IMR-90 (cell line): ENCODE measurements at regions not wholly inside any gene's neighbourhood (a gene's known extent, or its start where the extent isn't known, plus 50 kb on each side); places are given as distances from the start of the nearest gene placed in this dataset.

Source experiments
- ATAC-seq: fragments of 200-7000 bp; cut with Tn5 transposase; 2 replicates; pipeline ENCODE4 v1.9.1; 2020; ENCODE audit warnings: low read depth, mild to moderate bottlenecking, moderate library complexity
- BruUV-seq: library from RNA; stranded (reverse); fragments of 400-500 nt; replicated peaks from 2 replicates; lab custom pipeline; 2021; lab: Mats Ljungman, UMichigan
- CTCF ChIA-PET: fragments of 300-600 bp; formaldehyde crosslinking; extraction: SDS; loops from one replicate; lab custom pipeline; 2021; ENCODE audit warnings: antibody characterized with exemption; lab: Yijun Ruan, JAX
- POLR2A ChIA-PET: fragments of 300-600 bp; sonication (Branson Sonifier 250); formaldehyde crosslinking; loops from one replicate; lab custom pipeline; 2022; ENCODE audit warnings: antibody characterized with exemption; ENCODE audit not compliant: unreplicated experiment; lab: Charles Lee
- DNase-seq: peaks from one replicate; pipeline ENCODE4 v3.0.0; 2013
- H2AFZ ChIP-seq: replicated peaks from 2 replicates; pipeline ENCODE3; 2013; ENCODE audit warnings: low read length, mild to moderate bottlenecking; ENCODE audit not compliant: poor library complexity
- H2AK5ac ChIP-seq: 2 replicates; pipeline ENCODE4 v1.6.1; 2013; ENCODE audit warnings: low read depth, low read length, inconsistent platforms
- H2AK9ac ChIP-seq: replicated peaks from 2 replicates; pipeline ENCODE3; 2013; ENCODE audit warnings: mild to moderate bottlenecking, low read depth, low read length, moderate library complexity; ENCODE audit not compliant: poor library complexity
- H2BK120ac ChIP-seq: 2 replicates; pipeline ENCODE4 v1.6.1; 2013; ENCODE audit warnings: low read depth, low read length, inconsistent platforms
- H2BK15ac ChIP-seq: 3 replicates; pipeline ENCODE4 v1.6.1; 2013; ENCODE audit warnings: low read depth, low read length, inconsistent platforms
- H2BK20ac ChIP-seq: 2 replicates; pipeline ENCODE4 v1.6.1; 2013; ENCODE audit warnings: low read depth, mild to moderate bottlenecking, inconsistent platforms, low read length, moderate library complexity
- H2BK5ac ChIP-seq: 2 replicates; pipeline ENCODE4 v1.6.1; 2013; ENCODE audit warnings: mild to moderate bottlenecking, low read depth, low read length, inconsistent platforms; ENCODE audit not compliant: poor library complexity, severe bottlenecking
- H3K14ac ChIP-seq: replicated peaks from 2 replicates; pipeline ENCODE4 v1.6.1; 2013; ENCODE audit warnings: low read depth, low read length, inconsistent platforms
- H3K18ac ChIP-seq: 2 replicates; pipeline ENCODE4 v1.6.1; 2013; ENCODE audit warnings: low read depth, low read length, control low read depth
- H3K23ac ChIP-seq: 2 replicates; pipeline ENCODE4 v1.6.1; 2013; ENCODE audit warnings: low read depth, low read length, inconsistent platforms
- H3K27ac ChIP-seq: 2 replicates; pipeline ENCODE4 v1.5.1; 2013; ENCODE audit warnings: mild to moderate bottlenecking, control low read depth, low read length; ENCODE audit not compliant: insufficient read depth
- H3K27me3 ChIP-seq: 2 replicates; pipeline ENCODE4 v1.6.1; 2013; ENCODE audit warnings: low read length; ENCODE audit not compliant: control insufficient read depth, insufficient read depth
- H3K36me3 ChIP-seq: 2 replicates; pipeline ENCODE4 v1.6.1; 2013; ENCODE audit warnings: low read length, mixed read lengths; ENCODE audit not compliant: control insufficient read depth, insufficient read depth
- H3K4ac ChIP-seq: 2 replicates; pipeline ENCODE4 v1.6.1; 2013; ENCODE audit warnings: low read depth, low read length, inconsistent platforms
- H3K4me1 ChIP-seq: 2 replicates; pipeline ENCODE4 v1.6.1; 2013; ENCODE audit warnings: low read length, mixed read lengths; ENCODE audit not compliant: control insufficient read depth, insufficient read depth
- H3K4me2 ChIP-seq: 2 replicates; pipeline ENCODE4 v1.6.1; 2013; ENCODE audit warnings: low read depth, mild to moderate bottlenecking, control low read depth, low read length, moderate library complexity
- H3K4me3 ChIP-seq: 2 replicates; pipeline ENCODE4 v1.5.1; 2013; ENCODE audit warnings: low read depth, mild to moderate bottlenecking, control low read depth, low read length, moderate library complexity; ENCODE audit not compliant: insufficient read depth
- H3K56ac ChIP-seq: 2 replicates; pipeline ENCODE4 v1.6.1; 2013; ENCODE audit warnings: low read length, inconsistent platforms; ENCODE audit not compliant: insufficient read depth; ENCODE audit errors: extremely low read depth
- H3K79me1 ChIP-seq, 2 experiments: 2 replicates each; pipeline ENCODE4 v1.6.1; 2013; ENCODE audit warnings: low read length in 2 of 2, inconsistent platforms in 1 of 2, low read depth in 1 of 2
- H3K9ac ChIP-seq: 2 replicates; pipeline ENCODE4 v1.6.1; 2013; ENCODE audit warnings: low read depth, low read length, control low read depth
- H3K9me1 ChIP-seq: 2 replicates; pipeline ENCODE4 v1.6.1; 2013; ENCODE audit warnings: low read length, inconsistent platforms; ENCODE audit not compliant: insufficient read depth
- H3K9me3 ChIP-seq: 2 replicates; pipeline ENCODE4 v1.6.1; 2013; ENCODE audit warnings: low read length; ENCODE audit not compliant: control insufficient read depth, insufficient read depth
- H4K20me1 ChIP-seq: 2 replicates; pipeline ENCODE4 v1.6.1; 2013; ENCODE audit warnings: low read length, inconsistent platforms; ENCODE audit not compliant: insufficient read depth
- H4K5ac ChIP-seq: 2 replicates; pipeline ENCODE4 v1.6.1; 2013; ENCODE audit warnings: mild to moderate bottlenecking, low read depth, low read length, control low read depth
- H4K8ac ChIP-seq, 2 experiments: 2 replicates each; pipeline ENCODE4 v1.6.1; 2013; ENCODE audit warnings: low read depth in 2 of 2, low read length in 2 of 2, control low read depth in 1 of 2, inconsistent platforms in 1 of 2
- H4K91ac ChIP-seq: 2 replicates; pipeline ENCODE4 v1.6.1; 2013; ENCODE audit warnings: low read depth, low read length, inconsistent platforms; ENCODE audit not compliant: insufficient read depth
- BHLHE40 ChIP-seq: fragments of 150-350 bp; IDR thresholded peaks from 2 replicates; pipeline ENCODE4 v1.6.1; 2016; ENCODE audit warnings: mild to moderate bottlenecking, low read depth, low read length
- CEBPB ChIP-seq: IDR thresholded peaks from 2 replicates; pipeline ENCODE4 v1.6.1; 2012; ENCODE audit warnings: low read depth, low read length, improper control_type of control experiment
- CHD1 ChIP-seq: IDR thresholded peaks from 2 replicates; pipeline ENCODE4 v1.6.1; 2012; ENCODE audit warnings: low read depth, low read length, improper control_type of control experiment
- CTCF ChIP-seq: conservative IDR thresholded peaks from 2 replicates; pipeline ENCODE4 v1.5.1; 2012; ENCODE audit warnings: mild to moderate bottlenecking, low read depth, low read length, improper control_type of control experiment
- ELK1 ChIP-seq: fragments of 150-350 bp; IDR thresholded peaks from 2 replicates; pipeline ENCODE4 v1.6.1; 2016; ENCODE audit warnings: low read depth, mild to moderate bottlenecking, low read length, moderate library complexity, borderline replicate concordance
- FOS ChIP-seq: fragments of 150-350 bp; IDR thresholded peaks from 2 replicates; pipeline ENCODE4 v1.6.1; 2016; ENCODE audit warnings: low read depth, low read length
- MAFK ChIP-seq: IDR thresholded peaks from 2 replicates; pipeline ENCODE4 v1.6.1; 2012; ENCODE audit warnings: low read depth, low read length, improper control_type of control experiment
- MAZ ChIP-seq: IDR thresholded peaks from 2 replicates; pipeline ENCODE4 v1.6.1; 2012; ENCODE audit warnings: low read depth, mild to moderate bottlenecking, low read length, improper control_type of control experiment, moderate library complexity, borderline replicate concordance
- MXI1 ChIP-seq: IDR thresholded peaks from 2 replicates; pipeline ENCODE4 v1.6.1; 2012; ENCODE audit warnings: low read depth, mild to moderate bottlenecking, low read length, moderate library complexity, borderline replicate concordance
- NFE2L2 ChIP-seq: fragments of 150-350 bp; IDR thresholded peaks from 2 replicates; pipeline ENCODE4 v1.6.1; 2016; ENCODE audit warnings: low read depth, mild to moderate bottlenecking, low read length
- POLR2A ChIP-seq: IDR thresholded peaks from 2 replicates; pipeline ENCODE4 v1.6.1; 2012; ENCODE audit warnings: mild to moderate bottlenecking, low read depth, low read length
- RAD21 ChIP-seq: IDR thresholded peaks from 2 replicates; pipeline ENCODE4 v1.6.1; 2012; ENCODE audit warnings: low read length, improper control_type of control experiment
- RCOR1 ChIP-seq: IDR thresholded peaks from 2 replicates; pipeline ENCODE4 v1.6.1; 2012; ENCODE audit warnings: mild to moderate bottlenecking, low read length, improper control_type of control experiment; ENCODE audit not compliant: insufficient replicate concordance
- RFX5 ChIP-seq: IDR thresholded peaks from 2 replicates; pipeline ENCODE4 v1.8.0; 2012; ENCODE audit warnings: low read depth, mild to moderate bottlenecking, low read length, moderate library complexity
- SMC3 ChIP-seq: fragments of 150-350 bp; IDR thresholded peaks from 2 replicates; pipeline ENCODE4 v1.6.1; 2016; ENCODE audit warnings: low read depth, mild to moderate bottlenecking, antibody characterized with exemption, low read length, moderate library complexity
- USF2 ChIP-seq: fragments of 150-350 bp; IDR thresholded peaks from 2 replicates; pipeline ENCODE4 v1.6.1; 2017; ENCODE audit warnings: mild to moderate bottlenecking, antibody characterized with exemption, low read length, low read depth
- WGBS, 2 experiments: methylation state at CpG; one replicate each; pipeline versions ENCODE4 v1.1.5 to v1.1.7; 2013; ENCODE audit warnings: missing lambda C conversion rate in 2 of 2; ENCODE audit not compliant: insufficient read length in 1 of 2; ENCODE audit errors: extremely low coverage in 2 of 2; 5-methylcytosine and 5-hydroxymethylcytosine counted together
- dilution Hi-C: fragments of 300-500 bp; cut with HindIII; formaldehyde crosslinking; loops from one replicate; pipeline ENCODE4 v1.14.3; 2018; ENCODE audit warnings: low sequenced_read_pairs; ENCODE audit not compliant: unreplicated experiment
- in situ Hi-C: fragments of 300-500 bp; cut with MboI; formaldehyde crosslinking; loops from 3 replicates; pipeline ENCODE4 v1.14.3; 2019; ENCODE audit warnings: low sequenced_read_pairs, inconsistent platforms, mixed read lengths
- intact Hi-C: fragments of 100-400 bp; cut with micrococcal nuclease; formaldehyde crosslinking; loops from 2 replicates; pipeline ENCODE4 v1.10.0; 2022

- Histone ChIP-seq H3K4me3 (no peak overlapping the region), H3K56ac (no peak overlapping the region), H4K5ac (no peak overlapping the region), H3K79me1 (no peaks in the 10 kb centered on the region), H3K23ac (no peak overlapping the region), H3K4ac (no peak overlapping the region), H4K8ac (no peak overlapping the region), H3K27ac (no peak overlapping the region), H3K9me3 (no peaks in the 10 kb centered on the region), H2BK15ac (no peak overlapping the region), H4K91ac (no peak overlapping the region), H3K9ac (no peak overlapping the region), H3K4me2 (no peak overlapping the region), H3K4me1 (peaks cover 7% of the 10 kb centered on the region), H2BK20ac (no peak overlapping the region), H3K18ac (no peak overlapping the region), H2AK5ac (no peak overlapping the region), H3K27me3 (0 out of 2 replicates have a peak, but pooled peaks cover 2% of the 10 kb centered on the region), H2BK5ac (no peak overlapping the region), H2BK120ac (no peak overlapping the region), H2AK9ac (no peak overlapping the region), H3K36me3 (no peaks in the 10 kb centered on the region), H4K20me1 (no peaks in the 10 kb centered on the region), H2AFZ (peak overlapping the region; percentile 8), H3K9me1 (peaks cover 6% of the 10 kb centered on the region), H3K14ac (no peak overlapping the region)
- DNase-seq (no peak), ATAC-seq (no peak)
- in situ Hi-C loops (no loop called here), dilution Hi-C loops (no loop called here), intact Hi-C loops (no loop called here)
- POLR2A ChIA-PET: no interaction called here
- 60% methylated on average over 1 of the region's 6 CpGs; no CpG with 5 or more reads in 1 of the 2 experiments for WGBS, 2 experiments
- no TSS peak for BruUV-seq
- TF ChIP-seq CTCF (no peak), MAZ (no peak), POLR2A (no peak), RAD21 (no peak), FOS (no peak), RCOR1 (no peak), CHD1 (no peak), BHLHE40 (no peak), RFX5 (no peak), ELK1 (no peak), USF2 (no peak), SMC3 (no peak), MAFK (no peak), NFE2L2 (no peak), CEBPB (no peak), MXI1 (no peak)
- CTCF ChIA-PET: no interaction called here
These were observed 152.5 kb upstream of the CADM1 start for GRCh38 chr11:115656669-115657068.
